ENCODE measurements at regions not wholly inside any gene's neighbourhood (a gene's known extent, or its start where the extent isn't known, plus 50 kb on each side); places are given as distances from the start of the nearest gene placed in this dataset.

DNA sequence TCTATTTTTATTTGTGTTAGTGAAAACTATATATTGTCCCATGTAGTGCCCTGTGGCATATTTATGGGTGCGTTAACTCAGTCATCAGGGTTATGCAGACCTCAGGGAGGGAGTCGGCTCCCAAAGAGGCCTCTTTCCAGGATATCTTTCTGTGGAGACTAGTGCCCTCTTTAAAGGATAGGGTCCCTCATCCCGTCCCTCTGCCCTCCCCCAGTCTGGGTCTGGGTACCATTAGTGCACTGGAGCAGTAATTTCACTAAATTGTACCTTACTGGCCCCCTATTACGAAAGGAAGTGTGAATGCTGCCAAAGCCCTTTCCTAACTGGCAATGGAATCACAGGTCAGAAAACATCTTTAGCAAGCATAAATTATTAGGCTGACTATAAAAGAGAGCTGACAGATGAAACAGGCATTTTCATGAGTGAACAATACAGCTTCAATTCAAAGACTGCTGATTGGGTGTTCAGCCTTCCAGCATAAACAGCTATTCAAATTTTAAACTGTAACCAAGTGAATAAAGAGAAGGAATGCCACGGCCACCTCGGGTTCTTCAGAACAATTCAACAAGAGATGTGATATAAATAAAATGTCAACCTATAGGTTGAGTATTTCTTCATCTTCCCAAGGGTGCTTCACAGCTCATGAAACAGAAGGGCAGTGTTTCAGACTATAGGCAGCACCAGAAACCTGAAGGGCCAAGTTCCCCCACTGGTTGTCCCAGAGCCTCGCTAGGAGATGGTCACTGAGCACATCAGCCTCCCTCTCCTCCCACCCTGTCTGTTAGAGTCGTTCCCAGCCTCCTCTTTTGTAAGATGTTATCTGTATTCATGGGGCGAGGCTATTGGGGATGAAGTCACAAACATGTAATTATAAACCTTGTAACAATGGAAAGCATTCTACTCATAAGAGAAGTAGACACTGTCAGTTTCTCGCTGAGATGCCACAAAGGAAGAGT, 318.7 kb downstream of the TMEM161B start:
- no peak for DNase-seq (ENCODE audit: low read depth, low spot score)

DNA sequence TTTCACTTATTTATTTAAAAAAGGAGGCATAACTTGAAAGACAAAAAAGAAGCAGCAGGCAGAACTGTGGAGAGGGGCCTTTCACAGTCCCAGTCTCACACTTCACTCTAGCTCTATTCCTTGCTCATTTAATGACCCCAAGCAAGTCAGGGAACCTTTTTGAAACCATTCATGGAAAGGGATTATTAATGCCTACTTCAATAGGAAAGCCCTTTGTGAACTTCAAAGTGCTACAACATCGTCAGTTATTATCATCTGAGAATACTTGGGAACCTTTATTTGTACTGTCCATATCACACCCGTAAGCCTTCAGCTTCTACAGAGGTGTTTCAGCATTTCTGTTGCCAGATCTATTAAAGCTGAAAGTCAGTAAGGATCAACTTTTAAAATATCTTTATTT, 320.2 kb downstream of the TMEM161B start:
- DNase-seq (ENCODE audit: low read depth, low spot score): no peak

DNA sequence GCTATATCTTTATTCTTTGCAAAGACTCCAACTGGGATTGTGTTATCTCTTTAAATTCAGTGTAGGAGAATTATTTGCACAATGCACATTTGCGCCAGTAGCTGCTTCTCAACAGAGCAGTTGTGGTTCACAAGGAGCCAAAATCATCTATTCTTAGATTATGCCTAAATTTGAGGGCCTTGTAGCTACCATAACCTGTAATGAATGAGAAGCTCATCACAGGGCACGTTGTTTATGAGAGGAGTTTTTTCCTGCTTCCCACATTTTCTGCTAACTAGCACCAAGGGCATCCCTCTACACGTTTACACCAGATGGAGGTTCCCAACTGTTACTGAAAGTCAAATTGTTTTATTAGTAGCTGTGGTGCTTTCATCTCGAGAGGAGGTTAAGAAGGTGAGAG, 322.4 kb downstream of the TMEM161B start:
- DNase-seq (ENCODE audit: low read depth, low spot score): no peak

DNA sequence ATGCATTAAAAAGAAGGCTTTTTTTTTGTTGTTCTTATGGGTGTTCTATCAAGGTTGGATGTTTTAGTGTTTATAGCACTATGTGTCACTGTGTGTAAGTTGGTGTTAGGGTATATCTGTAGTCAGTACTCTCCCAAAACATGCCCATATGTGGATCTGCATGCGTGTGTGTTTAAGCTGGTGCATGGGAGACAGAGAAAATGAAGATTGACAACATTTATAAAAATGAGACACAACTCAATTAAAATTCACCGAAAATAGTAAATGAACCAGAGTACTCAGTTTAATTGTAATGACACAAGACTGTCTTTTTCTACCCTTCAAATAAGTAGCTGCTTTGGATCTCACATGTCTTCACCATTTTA, 323.4 kb downstream of the TMEM161B start:
- DNase-seq (ENCODE audit: low read depth, low spot score): no peak

DNA sequence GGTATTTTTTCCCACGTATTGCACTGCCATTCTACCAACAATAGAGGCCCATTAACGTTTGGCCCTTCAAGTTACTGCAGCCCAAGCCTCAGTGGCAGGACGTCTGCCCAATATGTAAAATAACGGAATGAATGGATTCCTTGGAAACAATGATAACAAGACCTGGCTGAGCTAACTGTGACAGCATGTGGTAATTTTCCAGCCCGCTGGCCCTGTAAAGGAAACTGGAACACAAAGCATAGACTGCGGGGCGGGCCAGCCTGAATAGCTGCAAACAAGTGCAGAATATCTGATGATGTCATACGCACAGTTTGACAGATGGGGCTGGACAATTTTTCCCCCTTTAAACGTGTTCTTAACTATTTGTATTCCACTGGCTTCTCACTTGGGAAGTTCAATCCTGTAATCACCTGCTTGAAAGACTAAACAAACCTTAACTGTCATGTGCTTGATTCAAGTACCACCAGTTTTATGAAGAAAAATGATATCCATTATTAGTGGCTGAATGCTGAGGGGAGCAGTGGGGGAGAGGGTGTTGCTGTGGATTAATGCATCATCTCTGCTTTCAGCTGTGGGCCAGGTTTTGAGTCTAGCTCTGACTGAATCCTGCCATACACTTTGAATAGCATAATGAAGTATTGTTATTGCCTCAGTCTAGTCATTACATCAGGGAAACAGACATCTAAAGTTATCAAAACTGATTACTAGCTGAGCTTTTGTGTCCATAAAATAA, 323.9 kb downstream of the TMEM161B start:
- peak; percentile 54 for DNase-seq (ENCODE audit: low read depth, low spot score)

DNA sequence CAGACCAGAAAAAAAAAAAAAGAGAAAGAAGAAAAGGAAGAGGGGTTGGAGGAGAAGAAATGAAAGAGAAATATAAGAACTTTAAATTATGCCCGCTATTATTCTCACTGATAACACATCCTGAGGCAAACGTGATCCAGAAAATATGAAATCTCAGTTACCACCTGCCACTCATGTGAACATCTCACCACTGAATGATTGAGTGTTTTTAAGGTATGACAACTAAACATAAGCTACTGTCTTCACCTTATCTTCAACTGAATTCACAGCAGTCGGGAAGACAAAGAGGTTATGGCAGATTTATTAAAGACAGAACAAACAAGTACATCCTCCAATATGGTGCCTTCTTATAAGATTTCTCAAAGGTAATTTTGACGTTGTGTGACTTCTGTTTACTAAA, 327.9 kb downstream of the TMEM161B start:
- DNase-seq (ENCODE audit: low read depth, low spot score): no peak

DNA sequence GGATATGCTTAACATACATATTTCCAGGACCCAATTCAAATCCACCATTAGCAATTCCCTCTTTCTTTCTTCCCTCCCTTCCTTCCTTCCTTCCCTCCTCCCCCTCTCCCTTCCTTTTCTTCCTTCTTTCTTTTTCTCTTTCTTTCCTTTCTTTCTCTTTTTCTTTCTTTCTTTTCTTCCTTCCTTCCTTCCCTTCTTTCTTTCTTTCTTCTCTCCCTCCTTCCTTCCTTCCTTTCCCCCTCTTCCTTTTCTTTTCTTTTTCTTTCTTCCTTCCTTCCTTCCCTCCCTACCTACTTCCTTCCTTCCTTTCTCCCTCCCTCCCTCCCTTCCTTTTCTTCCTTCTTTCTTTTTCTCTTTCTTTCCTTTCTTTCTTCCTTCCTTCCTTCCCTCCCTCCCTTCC, 332.0 kb downstream of the TMEM161B start:
- no peak for DNase-seq (ENCODE audit: low read depth, low spot score)

DNA sequence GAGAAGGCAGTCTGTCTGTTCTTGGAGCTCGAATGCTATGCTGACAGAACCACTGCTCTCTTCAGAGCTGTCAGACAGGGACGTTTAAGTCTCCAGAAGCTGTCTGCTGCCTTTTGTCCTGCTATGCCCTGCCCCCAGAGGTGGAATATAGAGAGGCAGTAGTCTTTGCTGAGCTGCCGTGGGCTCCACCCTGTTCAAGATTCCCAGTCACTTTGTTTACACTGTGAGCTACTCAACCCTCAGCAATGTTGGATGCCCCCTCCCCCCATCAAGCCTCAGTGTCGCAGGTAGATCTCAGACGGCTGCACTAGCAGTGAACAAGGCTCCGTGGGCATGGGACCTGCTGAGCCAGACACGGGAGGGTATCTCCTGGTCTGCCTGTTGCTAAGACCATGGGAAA, 344.2 kb downstream of the TMEM161B start:
- DNase-seq (ENCODE audit: low read depth, low spot score): no peak

DNA sequence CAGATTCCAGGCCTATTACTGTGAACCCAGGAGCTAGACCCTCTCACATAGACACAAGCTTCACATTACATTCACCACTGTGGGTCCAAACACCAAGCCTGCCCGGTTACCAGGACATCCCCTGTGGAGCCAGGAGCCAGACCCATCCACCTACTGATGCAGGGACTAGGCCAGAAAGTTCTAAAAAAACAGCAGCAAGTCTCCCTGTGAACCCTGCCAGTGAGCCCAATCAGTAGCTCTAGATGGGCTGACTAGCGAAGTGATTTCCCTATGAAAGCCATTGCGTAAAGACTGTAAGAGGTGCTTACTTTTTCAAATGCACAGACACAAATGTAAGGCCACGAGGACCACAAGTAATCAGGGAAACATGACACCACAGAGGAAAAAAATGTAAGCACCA, 352.3 kb downstream of the TMEM161B start:
- DNase-seq (ENCODE audit: low read depth, low spot score): peak; percentile 35

DNA sequence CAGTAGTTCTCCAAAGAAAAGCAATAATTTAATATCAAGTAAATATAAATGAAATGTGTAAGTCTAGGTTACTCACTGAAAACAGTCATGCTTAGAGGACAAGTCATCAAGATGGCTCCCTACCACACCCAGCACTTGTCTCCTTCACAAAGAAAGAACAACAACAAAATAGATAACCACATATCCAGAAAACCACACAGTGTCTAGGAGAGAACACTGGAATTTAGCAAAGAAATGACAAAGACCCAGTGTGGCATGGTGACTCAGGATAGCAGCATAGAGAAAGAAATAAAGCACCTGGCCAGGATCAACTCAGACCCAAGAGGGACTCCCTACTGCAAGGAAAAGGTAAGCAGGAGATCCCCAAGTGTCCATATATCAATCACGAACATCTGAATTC, 356.2 kb downstream of the TMEM161B start:
- no peak for DNase-seq (ENCODE audit: low read depth, low spot score)

DNA sequence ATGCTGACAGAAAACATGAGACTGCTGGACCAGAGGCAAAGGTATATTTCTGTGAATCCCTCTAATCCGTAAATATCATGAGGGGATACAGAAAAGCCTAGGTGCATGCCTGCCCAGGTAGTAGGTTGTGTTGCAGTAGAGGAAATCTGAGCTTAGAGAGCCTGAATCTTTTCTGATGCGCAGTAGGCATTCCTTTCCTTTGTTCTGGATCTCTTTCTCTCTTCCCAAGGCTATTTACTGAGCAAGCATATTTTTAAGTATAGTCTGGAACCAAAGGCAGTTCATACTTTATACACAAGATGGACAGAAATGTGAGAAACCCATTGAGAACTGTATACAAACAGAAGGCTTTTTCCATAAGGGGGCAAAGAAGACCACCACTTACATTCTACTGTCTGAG, 359.3 kb downstream of the TMEM161B start:
- DNase-seq (ENCODE audit: low read depth, low spot score): peak; percentile 35

DNA sequence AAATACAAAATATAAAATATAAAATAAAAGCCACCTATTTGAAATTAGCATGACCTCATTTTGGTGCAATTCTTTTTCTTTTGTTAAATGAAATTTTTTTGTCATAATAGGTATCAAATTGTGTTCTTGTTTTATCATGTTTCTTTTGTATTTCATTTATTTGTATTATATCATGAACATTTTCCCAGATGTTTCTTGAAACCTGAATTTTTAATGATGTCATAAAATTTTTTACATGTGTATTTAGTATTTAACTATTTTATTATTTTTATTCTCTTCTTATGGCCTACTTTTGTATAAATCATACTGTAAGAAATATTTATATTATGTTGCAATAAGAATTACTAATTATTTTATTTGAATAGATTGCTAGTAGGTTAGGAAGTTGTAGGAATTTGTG, 361.7 kb downstream of the TMEM161B start:
- DNase-seq (ENCODE audit: low read depth, low spot score): no peak

DNA sequence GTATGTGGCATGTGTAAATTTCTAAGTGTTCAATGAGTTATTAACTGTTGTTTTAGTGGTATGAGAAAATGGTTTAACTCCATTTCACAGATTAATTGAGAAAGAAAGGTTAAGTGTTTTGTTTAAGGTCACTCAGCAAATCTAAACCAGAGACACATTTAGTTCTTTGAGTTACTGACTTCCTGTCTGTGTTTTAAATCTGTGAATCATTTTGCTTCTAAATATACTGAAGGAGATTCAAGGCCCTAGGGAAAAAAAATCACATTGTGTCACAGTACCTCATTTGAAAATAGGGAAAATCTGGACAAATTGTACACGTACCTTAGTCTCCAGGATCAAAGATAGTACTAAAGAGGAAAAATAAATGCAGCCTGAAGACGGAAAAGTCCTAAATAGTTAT, 368.2 kb downstream of the TMEM161B start:
- no peak for DNase-seq (ENCODE audit: low read depth, low spot score)

DNA sequence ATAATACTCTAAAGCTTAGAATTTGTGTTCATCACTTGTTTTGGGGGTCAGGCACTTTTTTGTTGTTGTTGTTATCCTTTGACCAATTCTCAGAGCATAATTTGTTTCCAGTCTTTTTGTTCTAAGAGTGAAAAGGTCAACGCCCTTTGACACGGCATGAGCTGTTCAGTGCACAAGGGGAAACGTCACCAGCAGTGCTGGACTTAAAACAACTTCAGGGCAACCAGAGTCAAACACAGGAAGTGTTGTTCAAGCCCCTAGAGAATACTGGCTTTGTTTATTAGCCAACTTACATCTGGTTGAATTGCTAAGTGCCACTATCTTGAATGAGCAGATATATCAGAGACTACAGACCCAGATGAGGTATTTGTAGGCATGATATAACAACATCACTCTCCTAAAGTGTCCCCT, 368.9 kb downstream of the TMEM161B start:
- DNase-seq (ENCODE audit: low read depth, low spot score): no peak

DNA sequence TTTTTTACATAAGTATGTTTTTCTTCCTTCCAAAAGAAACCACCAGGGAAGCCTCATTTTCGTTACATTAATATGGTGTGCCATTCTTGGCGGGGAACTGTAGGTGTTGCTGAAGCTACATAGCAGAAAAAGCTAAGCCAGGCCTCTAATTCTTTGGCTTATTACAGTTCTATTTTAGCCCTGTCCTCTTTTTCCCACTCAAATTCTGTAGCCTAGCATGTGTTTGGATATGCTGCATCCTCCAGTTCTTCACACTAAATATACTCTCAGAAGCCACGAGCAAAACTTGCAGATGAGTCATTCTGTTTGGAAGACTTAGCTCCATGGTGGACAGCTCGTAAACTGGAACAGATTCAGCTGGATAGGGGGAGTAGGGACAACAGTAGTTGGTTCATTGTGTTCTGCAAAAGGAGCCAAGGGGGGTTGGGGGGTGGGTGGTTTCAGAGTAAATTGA, 369.4 kb downstream of the TMEM161B start:
- DNase-seq (ENCODE audit: low read depth, low spot score): no peak

DNA sequence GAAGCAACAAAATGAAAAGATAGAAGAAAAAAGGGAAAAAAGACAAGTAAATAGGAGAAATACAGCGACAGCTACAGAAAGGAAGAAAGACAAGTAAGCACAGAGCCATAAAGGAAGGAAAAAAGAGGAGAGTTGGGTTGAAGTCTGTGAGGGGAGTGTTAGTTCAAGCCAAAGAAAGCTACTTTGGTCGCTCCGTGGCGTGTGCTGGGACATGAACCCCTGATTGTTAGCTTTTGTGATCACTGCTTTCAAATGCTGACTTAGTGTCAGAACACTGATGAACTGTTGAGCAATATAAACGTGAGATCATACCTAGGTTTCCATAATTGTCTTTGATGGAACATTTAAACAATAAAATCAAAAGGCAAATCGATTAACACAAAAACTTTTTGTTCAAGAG, 370.1 kb downstream of the TMEM161B start:
- DNase-seq (ENCODE audit: low read depth, low spot score): no peak

DNA sequence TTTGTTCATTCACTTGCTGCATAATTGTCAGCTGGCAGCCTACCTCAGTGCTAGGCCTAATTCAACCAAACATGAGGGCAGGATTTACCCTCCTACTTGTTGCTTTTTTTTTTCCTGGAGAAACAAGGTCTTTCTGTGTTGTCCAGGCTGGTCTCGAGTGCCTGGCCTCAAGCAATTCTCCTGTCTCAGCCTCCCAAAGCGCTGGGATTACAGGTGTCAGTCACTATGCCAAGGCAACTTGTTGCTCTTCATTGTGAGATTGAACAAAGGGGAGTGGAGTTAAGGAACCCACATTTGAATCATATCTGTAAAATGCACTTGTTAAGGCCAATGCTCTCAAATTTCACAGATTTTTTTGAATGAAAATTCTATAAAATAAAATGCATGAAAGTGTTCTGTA, 380.5 kb downstream of the TMEM161B start:
- DNase-seq (ENCODE audit: low read depth, low spot score): no peak

DNA sequence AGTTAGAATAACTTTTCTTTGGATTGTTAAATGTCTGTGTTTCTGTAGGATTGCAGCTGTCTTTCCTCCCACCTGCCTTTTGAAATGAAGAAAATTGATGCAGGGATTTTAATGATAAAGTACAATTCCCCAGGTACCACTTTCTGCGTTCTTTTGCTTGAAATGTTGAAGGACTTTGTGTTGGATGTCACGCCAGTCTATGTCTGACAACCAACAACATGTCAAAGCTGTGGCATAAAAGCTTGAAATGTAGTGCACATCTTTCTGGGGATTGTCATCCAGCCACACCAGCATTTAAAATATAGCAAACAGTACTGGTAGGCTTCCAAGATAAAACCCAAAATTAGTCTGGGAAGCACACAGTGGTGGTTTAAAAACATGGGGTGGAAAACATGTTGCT, 381.4 kb downstream of the TMEM161B start:
- no peak for DNase-seq (ENCODE audit: low read depth, low spot score)

DNA sequence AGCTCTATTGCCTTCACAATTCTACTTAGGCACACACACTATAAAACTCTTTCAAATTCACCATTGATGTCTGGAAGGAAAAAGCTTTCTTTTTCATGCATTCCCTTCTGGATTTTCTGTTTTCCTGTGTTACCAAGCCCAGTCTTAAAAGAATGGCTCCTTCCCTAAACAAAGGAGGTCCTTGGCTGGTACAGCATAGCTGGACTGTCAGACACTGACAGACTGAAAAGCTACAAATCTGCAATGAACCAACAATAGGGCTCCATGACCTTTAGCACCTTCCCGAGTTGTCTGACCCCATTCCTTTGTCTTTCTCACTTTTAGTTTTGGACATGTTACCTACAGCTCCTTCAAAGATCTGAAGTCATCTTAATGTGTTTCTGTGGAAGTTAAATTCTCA, 382.5 kb downstream of the TMEM161B start:
- DNase-seq (ENCODE audit: low read depth, low spot score): no peak

DNA sequence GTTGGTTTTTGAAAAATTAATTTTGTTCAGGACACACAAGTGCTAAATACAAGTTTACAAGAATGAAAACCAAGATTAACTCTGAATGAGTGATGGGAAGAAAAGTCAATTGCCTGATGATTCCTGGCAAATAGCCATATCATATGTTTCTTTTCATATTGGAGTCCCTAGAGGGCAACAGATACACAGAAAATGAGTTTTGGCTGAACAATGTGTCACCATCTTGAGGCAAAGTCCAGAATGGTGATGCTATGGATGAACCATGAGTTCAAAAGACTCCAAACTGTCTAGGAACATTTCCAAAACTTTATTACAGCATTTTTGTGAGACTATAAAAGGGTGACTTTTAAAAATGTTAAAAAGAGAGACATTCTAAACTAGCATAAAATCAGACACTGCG, 382.9 kb downstream of the TMEM161B start:
- DNase-seq (ENCODE audit: low read depth, low spot score): no peak

DNA sequence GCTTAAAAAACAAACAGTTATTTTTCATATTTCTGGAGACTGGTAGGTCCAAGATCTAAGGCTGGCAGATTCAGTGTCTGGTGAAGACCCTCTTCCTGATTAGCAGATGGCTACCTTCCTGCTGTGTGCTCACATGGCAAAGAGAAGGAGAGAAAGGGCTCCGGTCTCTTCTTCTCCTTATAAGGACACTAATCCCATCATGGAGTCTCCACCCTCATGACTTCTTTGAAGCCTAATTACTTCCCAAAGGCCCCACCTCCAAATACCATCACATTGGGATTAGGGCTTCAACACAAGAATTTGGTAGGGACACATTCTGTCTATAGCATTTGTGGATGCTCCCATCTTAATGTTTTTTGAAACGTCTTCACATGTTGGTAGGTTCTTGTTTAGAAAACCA, 391.1 kb downstream of the TMEM161B start:
- no peak for DNase-seq (ENCODE audit: low read depth, low spot score)

DNA sequence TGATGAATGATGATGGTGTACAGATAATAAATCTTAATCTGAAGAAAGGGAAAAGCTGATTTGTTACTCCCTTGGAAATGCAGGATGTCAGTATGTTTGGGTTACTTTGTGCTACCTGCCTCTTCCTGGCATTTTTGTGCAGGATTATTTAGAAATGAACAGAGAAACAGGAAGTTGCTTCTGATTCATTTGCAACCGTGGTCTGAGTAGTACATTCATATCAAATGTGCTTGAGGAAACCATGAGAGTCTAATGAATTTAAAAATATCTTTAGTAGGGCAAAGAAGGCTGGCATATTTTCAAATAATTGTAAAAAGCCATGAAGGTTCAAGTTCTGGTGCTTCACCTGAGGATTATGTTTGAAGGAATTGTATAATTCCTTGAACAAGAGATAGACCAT, 391.6 kb downstream of the TMEM161B start:
- DNase-seq (ENCODE audit: low read depth, low spot score): no peak

DNA sequence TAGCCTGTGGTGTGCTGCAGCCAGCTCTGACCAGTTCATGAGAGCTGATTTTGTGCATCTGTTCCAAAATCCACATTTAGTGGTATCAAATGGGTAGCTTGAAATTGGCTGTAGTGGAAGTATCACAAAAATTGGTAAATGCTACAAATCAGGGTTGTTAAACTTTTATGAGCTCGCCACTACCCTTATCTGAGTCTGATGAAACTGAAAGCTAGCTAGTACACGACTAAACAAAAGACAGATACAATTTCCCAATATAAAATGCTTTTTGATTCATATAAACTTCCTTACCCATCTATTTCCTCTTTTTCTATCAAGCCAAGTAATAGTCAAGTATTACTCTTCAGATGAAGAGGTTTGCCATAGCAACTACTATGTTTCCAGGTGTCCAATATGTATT, 392.0 kb downstream of the TMEM161B start:
- no peak for DNase-seq (ENCODE audit: low read depth, low spot score)

Data from iPS DF 19.7 (cell line).